ENCODE measurements at regions not wholly inside any gene's neighbourhood (a gene's known extent, or its start where the extent isn't known, plus 50 kb on each side); places are given as distances from the start of the nearest gene placed in this dataset.
A peak's percentile ranks its signal among the peaks of the same experiment; 100 is the strongest.

DNA sequence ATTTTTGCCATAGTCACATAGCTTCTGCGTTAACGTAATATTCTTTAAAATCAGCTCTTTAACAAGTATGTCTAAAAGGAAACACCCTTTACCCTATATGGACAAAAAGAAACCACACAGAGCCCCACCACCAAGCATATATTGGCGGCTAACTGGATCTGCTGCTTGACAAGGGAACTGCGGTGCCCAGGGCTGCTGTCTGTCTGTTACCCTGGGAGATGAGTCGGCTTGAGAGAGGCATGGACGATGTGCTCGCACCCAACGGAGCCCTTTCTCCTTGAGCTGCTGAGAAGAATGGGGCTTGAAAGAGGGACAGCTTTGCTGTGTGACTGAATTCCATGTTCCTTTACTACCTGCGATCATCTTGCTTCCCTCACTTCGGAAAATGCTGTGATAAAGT lies 158.6 kb upstream of the SHB start:
- no peak for DNase-seq (ENCODE audit: low spot score)

GRCh38 chr9:38227061-38227540 lies 158.1 kb upstream of the SHB start:
- no peak for DNase-seq (ENCODE audit: low spot score)

DNA sequence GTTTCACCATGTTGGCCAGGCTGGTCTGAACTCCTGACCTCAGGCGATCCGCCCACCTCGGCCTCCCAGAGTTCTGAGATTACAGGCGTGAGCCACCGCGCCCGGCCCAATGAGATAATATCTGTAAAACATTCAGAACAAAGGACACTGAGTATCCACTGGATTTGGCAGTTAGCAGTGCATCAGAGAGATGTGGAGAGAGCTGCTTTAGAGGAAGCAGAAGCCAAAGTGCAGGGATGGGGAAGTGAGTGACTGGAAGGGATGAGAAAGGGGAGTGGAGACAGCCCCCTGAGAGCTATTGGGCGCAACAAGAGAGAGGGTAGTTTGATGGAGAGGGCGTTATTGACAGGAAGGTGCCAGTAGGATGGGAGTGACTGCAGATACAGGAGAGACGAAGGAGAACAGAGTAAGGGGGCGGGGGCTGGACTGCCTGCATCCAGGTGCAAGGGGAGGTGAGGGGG lies 157.5 kb upstream of the SHB start:
- DNase-seq (ENCODE audit: low spot score) = no peak

- DNase-seq (ENCODE audit: low spot score) = no peak
These were observed 155.9 kb upstream of the SHB start for GRCh38 chr9:38224941-38225340.

DNA sequence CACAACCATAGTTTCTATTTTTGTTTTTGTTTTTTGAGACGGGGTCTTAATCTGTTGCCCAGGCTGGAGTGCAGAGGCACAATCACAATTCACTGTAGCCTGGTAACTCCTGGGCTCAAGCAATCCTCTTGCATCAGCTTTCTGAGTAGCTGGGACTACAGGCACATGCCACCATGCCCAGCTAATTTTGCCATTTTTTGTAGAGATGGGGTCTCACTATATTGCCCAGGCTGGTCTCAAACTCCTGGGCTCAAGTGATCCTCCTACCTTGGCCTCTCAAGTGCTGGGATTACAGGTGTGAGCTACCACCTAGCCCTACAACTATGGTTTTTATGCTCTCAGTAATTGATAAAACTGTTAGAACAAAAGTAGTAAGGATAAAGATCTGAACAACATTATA lies 147.5 kb upstream of the SHB start:
- no peak for DNase-seq (ENCODE audit: low spot score)

GRCh38 chr9:38215465-38215864 lies 146.4 kb upstream of the SHB start:
- DNase-seq (ENCODE audit: low spot score) = no peak

DNA sequence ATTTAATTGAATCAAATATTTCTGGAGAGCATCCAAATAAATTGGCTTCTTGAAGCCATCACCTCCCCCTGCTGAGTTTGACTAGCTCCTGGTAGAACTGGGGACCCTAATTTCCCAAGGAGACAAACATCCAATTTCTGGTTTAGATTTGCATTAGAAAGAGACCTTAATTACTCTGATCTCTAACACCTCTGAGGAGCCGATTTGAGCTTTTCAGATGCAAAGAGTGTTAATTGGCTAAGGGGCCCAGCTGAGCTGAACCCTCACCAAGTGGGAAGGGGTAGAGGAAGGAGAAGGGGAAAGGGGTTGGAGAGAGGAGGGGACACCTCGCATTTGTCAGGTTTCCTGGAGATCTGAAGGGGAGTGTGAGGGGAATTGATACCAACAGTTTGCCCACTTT lies 145.4 kb upstream of the SHB start:
- DNase-seq (ENCODE audit: low spot score) = no peak

DNA sequence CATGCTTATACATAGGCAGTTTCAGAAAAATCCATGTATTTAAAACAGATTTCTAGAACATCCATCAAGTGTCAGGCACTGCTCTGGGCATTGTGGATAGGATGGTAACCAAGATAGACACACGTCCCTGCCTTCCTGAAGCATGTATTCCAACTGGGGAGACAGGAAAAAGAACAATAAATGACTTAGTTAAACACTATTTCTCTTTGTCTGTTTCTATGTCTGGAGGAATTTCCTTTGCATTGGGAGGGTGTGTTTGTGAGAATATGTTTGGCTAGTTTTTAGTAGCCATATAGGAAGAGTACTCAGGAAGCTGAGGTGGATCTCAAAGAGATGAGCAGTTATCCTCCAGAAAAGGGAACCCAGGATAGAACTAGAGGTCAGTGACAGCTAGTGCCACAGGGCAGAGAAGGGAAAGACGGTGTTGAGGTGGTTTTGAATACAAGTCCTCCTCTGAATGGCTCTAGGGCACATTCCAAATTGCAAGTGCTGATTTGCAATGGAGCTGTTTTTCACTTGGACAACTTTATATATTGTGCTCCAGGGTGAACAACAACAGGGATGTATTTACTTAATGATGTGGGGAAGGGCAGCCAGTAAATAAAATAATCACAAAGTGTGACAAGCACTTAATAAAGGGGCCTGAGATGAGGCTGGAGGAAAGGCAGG lies 144.7 kb upstream of the SHB start:
- no peak for DNase-seq (ENCODE audit: low spot score)

DNA sequence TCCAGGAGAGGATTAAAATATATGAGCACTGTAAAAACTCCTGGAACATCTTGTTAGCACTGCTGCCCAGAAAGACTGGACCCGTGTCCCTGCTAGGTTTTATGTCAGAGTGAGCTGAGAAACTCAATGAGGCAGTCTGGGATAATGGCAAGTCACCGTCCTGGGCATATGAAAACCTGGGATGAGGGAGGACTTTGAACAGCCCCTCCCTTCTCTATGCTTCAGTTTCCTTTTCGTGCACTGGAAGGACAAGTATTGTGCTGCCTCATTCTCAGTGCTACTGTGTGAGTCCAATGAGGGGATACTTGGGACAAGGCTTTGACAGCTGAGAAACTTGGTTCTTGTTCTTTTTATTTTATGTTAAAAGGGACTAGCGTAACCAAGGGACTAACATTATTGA lies 143.0 kb upstream of the SHB start:
- no peak for DNase-seq (ENCODE audit: low spot score)

- DNase-seq (ENCODE audit: low spot score) = no peak
These were observed 142.0 kb upstream of the SHB start for GRCh38 chr9:38211002-38211401.

- no peak for DNase-seq (ENCODE audit: low spot score)
These were observed 139.3 kb upstream of the SHB start for GRCh38 chr9:38208206-38208901.

- DNase-seq (ENCODE audit: low spot score) = no peak
These were observed 138.3 kb upstream of the SHB start for GRCh38 chr9:38207247-38207778.

- DNase-seq (ENCODE audit: low spot score) = no peak
These were observed 136.3 kb upstream of the SHB start for GRCh38 chr9:38205279-38205678.

- no peak for DNase-seq (ENCODE audit: low spot score)
These were observed 133.4 kb upstream of the SHB start for GRCh38 chr9:38202336-38202938.

DNA sequence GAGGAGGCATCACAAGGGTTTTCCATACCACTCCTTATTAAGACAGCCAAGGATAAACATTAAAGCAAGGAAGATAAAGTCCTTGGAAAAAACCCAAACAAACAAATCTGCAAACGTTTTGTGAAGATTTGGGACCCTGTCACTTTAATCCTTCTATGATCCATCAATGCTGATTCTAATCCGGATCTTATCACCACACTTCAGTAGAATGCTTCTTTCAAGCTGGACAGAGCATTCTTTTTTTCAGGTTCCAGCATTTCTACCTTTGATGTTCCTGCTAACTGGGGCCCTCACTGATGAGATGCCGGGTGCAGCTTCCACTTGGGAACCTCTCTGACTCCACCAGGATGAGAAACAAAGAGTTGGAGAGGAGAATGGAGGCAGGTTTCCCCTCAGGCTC lies 132.8 kb upstream of the SHB start:
- no peak for DNase-seq (ENCODE audit: low spot score)

- peak; percentile 27 for DNase-seq (ENCODE audit: low spot score)
These were observed 131.4 kb upstream of the SHB start for GRCh38 chr9:38200431-38200830.

DNA sequence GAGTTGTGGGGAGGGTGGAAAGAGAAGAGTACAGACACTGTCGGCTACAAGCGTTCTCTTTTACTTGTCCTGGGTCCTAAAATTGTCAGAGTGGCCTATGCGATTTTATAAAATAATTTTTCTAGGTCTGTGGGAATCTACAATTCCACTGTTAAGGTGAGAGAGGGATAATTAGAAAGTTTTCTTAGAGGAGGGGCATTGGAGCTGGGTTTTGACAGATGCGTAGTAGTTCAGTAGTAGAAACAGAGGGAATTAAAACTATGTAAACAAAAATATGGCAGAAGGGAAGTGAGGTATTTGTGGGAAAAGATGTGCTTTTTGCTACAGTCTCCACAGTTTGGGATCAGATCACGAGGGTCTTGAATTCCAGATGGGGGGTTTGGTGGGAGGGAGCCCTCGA lies 129.1 kb upstream of the SHB start:
- no peak for DNase-seq (ENCODE audit: low spot score)

GRCh38 chr9:38196714-38197113 lies 127.7 kb upstream of the SHB start:
- no peak for DNase-seq (ENCODE audit: low spot score)

DNA sequence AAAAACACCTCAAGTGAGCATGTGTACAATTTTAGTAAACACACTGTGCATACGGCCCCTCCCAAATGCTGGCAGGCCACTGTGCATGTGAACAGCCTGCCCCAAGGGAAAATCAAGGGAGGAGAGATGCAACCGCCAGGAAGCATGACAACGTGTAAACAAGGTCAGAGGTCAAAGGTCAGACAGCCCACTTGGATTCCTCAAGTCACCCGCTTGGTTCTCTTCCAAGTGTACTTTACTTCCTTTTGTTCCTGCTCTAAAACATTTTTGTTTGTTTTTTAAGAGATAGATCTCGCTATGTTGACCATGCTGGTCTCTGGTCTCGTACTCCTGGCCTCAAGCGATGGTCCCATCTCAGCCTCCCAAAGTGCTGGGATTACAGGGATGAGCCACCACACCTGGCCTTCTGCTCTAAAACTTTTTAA lies 126.7 kb upstream of the SHB start:
- no peak for DNase-seq (ENCODE audit: low spot score)

DNA sequence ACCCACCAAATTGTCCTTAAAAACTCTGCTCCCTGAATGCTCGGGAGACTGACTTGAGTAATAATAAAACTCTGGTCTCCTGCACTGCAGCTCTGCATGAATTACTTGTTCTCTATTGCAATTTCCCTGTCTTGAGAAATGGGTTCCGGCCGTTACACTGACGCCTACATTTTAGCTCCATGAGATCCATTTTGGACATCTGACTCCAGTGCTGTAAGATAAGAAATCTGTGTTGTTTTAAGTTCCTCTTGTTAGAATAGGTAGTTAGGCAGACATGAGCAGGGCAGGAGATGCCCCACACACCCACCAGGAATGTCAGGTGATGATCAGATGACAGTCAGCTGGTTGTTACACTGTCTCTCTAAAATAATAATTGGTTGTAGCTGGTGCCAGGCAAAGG lies 125.8 kb upstream of the SHB start:
- no peak for DNase-seq (ENCODE audit: low spot score)

GRCh38 chr9:38192731-38193265 lies 123.8 kb upstream of the SHB start:
- no peak for DNase-seq (ENCODE audit: low spot score)

DNA sequence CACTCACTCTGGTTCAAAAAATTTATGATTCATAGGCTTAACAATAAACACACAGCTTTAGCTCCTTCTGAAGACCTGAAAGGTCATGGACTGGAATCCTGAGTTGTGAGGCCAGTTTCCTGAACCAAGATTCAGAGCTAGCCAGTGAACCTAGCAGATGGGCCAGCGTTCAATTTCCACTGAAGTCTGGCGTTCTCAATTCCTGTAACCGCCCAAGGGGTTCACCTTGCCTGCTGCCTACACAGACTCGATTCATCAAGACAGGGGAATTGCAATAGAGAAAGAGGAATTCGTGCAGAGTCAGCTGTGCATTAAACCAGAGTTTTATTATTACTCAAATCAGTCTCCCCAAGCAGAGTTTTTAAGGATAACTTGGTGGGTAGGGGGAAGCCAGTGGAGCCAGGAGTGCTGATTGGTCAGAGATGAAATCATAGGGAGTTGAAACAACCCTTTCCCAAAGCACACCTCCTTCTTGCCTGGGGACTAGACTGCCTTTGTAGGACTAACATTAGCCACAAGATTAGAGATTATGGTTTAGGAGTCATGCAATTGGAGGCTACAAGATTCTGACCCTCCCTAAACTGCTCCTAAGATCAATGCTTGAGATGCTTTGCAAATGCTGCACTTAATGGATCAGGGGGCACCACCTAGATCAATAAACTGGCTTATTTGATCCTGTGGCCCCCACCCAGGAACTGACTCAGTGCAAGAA lies 117.5 kb upstream of the SHB start:
- peak; percentile 3 for DNase-seq (ENCODE audit: low spot score)

All from cerebellar cortex (tissue), 1 donor.